ENCODE measurements at regions not wholly inside any gene's neighbourhood (a gene's known extent, or its start where the extent isn't known, plus 50 kb on each side); places are given as distances from the start of the nearest gene placed in this dataset.
A peak's percentile ranks its signal among the peaks of the same experiment; 100 is the strongest.

DNA sequence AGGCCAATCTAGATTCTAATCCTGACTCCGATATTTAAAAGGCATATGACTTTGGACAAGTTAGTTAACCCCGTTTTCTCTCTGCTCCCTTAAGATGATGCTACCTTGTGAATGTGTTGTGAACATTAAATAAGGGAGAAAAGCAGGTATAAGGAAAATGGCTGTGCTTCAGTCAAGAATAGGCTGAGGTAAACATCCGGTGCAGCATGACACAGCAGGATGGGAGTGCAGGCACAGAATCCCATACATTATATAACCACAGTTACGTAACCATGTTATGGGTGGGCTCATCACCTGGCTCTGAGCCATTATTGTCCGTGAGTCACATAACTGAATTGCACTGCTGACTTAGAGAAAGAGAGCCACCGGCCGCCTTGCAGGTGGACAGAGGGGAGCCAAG, 382.2 kb upstream of the ANO5 start:
- 2% methylated on average over 7 of the region's 7 CpGs for WGBS (ENCODE audit: low lambda C conversion rate)
- in situ Hi-C loops (cut with HindIII; ENCODE audit: extremely low pct_ligation_motif_present, low pct_unique_long_range_greater_than_20kb) = no loop called here
- H3K27ac ChIP-seq (ENCODE audit: extremely low read length, insufficient read depth, low read length) = no peak overlapping the region
- no peaks in the 10 kb centered on the region for H3K79me2 ChIP-seq (ENCODE audit: insufficient read depth, low read length)
- H3K4me1 ChIP-seq (ENCODE audit: insufficient read depth, low read length) = no peaks in the 10 kb centered on the region
- H4K20me1 ChIP-seq (ENCODE audit: insufficient read depth, low read length) = no peaks in the 10 kb centered on the region
- ATAC-seq (no peak), FAIRE-seq (no peak), DNase-seq (ENCODE audit: low spot score) (peak; percentile 16)
- no peaks in the 10 kb centered on the region for H3K36me3 ChIP-seq (replicated peaks in 1 of 2; ENCODE audit: control insufficient read depth in 1 of 2, insufficient read depth in 2 of 2, low read length in 2 of 2)
- H2AFZ ChIP-seq (ENCODE audit: low read length) = no peak overlapping the region
- H3K9ac ChIP-seq (ENCODE audit: insufficient read depth, low read depth, low read length) = no peak overlapping the region
- intact Hi-C loops (cut with micrococcal nuclease; ENCODE audit: unreplicated experiment) = loop anchor here (1.0 kb wide), 1 partner anchor 320 kb away; no protein-coding TSS in a partner anchor
- no peaks in the 10 kb centered on the region for H3K27me3 ChIP-seq (ENCODE audit: control insufficient read depth in 1 of 2, insufficient read depth in 2 of 2, low read length in 2 of 2)
- ChIA-PET POLR2A (no interaction called here), CTCF (ENCODE audit: low intra/inter-chr PET ratio, low total read pairs) (no interaction called here)
- H3K4me2 ChIP-seq (ENCODE audit: low read depth, low read length) = no peak overlapping the region
- no TSS peak for BruUV-seq (replicated peaks)
- H3K4me3 ChIP-seq (replicated peaks in 1 of 3; ENCODE audit: insufficient read depth in 1 of 3, low read depth in 2 of 3, low read length in 3 of 3) = no peak overlapping the region
- TF ChIP-seq ZNF776 (CRISPR knock-in tag; IDR thresholded peaks at IDR 0.05) (no peak), ZNF205 (CRISPR knock-in tag; IDR thresholded peaks at IDR 0.05) (no peak), CEBPB (IDR thresholded peaks at IDR 0.05; ENCODE audit: borderline replicate concordance, low read depth, low read length) (peak; percentile 7; the same call in 1 of the 2 replicates), SAP130 (CRISPR knock-in tag; IDR thresholded peaks at IDR 0.05; ENCODE audit: low read depth) (peak; percentile 10; the same call in 1 of the 2 replicates), FIP1L1 (IDR thresholded peaks at IDR 0.05; ENCODE audit: borderline replicate concordance, insufficient read depth, low read depth, low read length) (no peak), ZKSCAN5 (CRISPR knock-in tag; IDR thresholded peaks at IDR 0.05) (no peak), PRMT3 (CRISPR knock-in tag; IDR thresholded peaks at IDR 0.05; ENCODE audit: borderline replicate concordance, low read depth) (no peak), FOXK1 (CRISPR knock-in tag; IDR thresholded peaks at IDR 0.05; ENCODE audit: borderline replicate concordance, low read depth) (0 out of 2 replicates have a peak, but pooled peaks have one; percentile 14), NCOA2 (CRISPR knock-in tag; IDR thresholded peaks at IDR 0.05) (no peak), RBFOX2 (IDR thresholded peaks at IDR 0.05; ENCODE audit: low read depth, low read length) (no peak), FOSL2 (CRISPR knock-in tag; IDR thresholded peaks at IDR 0.05) (peak; percentile 38; the same call in 1 of the 2 replicates), BORCS8-MEF2B (CRISPR knock-in tag; IDR thresholded peaks at IDR 0.05) (no peak), ZNF10 (CRISPR knock-in tag; IDR thresholded peaks at IDR 0.05; ENCODE audit: borderline replicate concordance, low read depth) (no peak), SP2 (CRISPR knock-in tag; IDR thresholded peaks at IDR 0.05) (no peak), GABPB1 (CRISPR knock-in tag; IDR thresholded peaks at IDR 0.05) (peak; percentile 48), PHF21A (CRISPR knock-in tag; IDR thresholded peaks at IDR 0.05) (no peak)
- TF ChIP-seq, protein P1, sequence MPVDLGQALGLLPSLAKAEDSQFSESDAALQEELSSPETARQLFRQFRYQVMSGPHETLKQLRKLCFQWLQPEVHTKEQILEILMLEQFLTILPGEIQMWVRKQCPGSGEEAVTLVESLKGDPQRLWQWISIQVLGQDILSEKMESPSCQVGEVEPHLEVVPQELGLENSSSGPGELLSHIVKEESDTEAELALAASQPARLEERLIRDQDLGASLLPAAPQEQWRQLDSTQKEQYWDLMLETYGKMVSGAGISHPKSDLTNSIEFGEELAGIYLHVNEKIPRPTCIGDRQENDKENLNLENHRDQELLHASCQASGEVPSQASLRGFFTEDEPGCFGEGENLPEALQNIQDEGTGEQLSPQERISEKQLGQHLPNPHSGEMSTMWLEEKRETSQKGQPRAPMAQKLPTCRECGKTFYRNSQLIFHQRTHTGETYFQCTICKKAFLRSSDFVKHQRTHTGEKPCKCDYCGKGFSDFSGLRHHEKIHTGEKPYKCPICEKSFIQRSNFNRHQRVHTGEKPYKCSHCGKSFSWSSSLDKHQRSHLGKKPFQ (CRISPR knock-in tag; IDR thresholded peaks at IDR 0.05; ENCODE audit: insufficient replicate concordance) = no peak
- TF ChIP-seq, protein P2, sequence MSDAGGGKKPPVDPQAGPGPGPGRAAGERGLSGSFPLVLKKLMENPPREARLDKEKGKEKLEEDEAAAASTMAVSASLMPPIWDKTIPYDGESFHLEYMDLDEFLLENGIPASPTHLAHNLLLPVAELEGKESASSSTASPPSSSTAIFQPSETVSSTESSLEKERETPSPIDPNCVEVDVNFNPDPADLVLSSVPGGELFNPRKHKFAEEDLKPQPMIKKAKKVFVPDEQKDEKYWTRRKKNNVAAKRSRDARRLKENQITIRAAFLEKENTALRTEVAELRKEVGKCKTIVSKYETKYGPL (CRISPR knock-in tag; IDR thresholded peaks at IDR 0.05) = peak; percentile 62; the same call in 1 of the 2 replicates
- TF ChIP-seq, protein P3, sequence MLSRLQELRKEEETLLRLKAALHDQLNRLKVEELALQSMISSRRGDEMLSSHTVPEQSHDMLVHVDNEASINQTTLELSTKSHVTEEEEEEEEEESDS (CRISPR knock-in tag; IDR thresholded peaks at IDR 0.05; ENCODE audit: borderline replicate concordance) = no peak
- H3K9me3 ChIP-seq (ENCODE audit: low read length) = peaks cover 69% of the 10 kb centered on the region
